ENCODE measurements at regions not wholly inside any gene's neighbourhood (a gene's known extent, or its start where the extent isn't known, plus 50 kb on each side); places are given as distances from the start of the nearest gene placed in this dataset.

DNA sequence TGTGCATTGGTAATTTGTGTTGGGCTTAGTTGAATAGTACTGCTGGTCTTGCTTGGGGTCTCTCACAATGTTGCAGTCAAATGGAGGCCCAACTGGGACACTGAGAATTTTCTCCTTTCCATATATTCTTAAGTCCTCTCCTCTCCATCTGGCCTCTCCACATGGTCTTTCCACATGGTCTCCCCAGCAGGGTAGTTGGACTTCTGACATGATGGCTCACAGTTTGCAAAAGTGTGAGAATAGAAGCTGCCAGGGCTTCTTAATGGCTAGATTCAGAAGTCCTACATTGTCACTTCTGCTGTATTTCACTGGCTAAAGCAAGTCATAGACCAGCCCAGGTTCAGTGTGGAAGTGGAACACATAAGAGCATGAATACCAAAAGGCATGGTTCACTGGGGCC is 318.5 kb upstream of the TNP1 start:
- Histone ChIP-seq H3K9me2 (ENCODE audit: insufficient read depth, low read length) (no peaks in the 10 kb centered on the region), H3K4me2 (ENCODE audit: low read length) (no peak overlapping the region), H3K27ac (ENCODE audit: low read depth, low read length, poor library complexity, severe bottlenecking) (no peak overlapping the region), H3K36me3 (ENCODE audit: insufficient read depth, low read length) (no peaks in the 10 kb centered on the region), H2AFZ (ENCODE audit: low read length) (no peak overlapping the region), H3K4me3 (ENCODE audit: low read depth, low read length, poor library complexity, severe bottlenecking) (no peak overlapping the region), H3K4me1 (ENCODE audit: insufficient read depth, low read length, poor library complexity, severe bottlenecking) (no peaks in the 10 kb centered on the region), H3K79me2 (ENCODE audit: insufficient read depth, low read depth, low read length) (no peaks in the 10 kb centered on the region), H4K20me1 (ENCODE audit: insufficient read depth, low read length) (no peaks in the 10 kb centered on the region), H3K9me3 (ENCODE audit: low read length) (no peaks in the 10 kb centered on the region)
- CTCF ChIA-PET (ENCODE audit: unreplicated experiment), result no interaction called here
- DNase-seq (ENCODE audit: low spot score), result no peak
- intact Hi-C loops (cut with micrococcal nuclease; ENCODE audit: unreplicated experiment), result no loop called here
- POLR2A ChIA-PET, result no interaction called here
- no TSS peak for BruUV-seq (replicated peaks)
- no peak for TF ChIP-seq EZH2phosphoT487 (IDR thresholded peaks at IDR 0.05; ENCODE audit: borderline replicate concordance, low read depth, low read length)
- TF ChIP-seq, protein P1, sequence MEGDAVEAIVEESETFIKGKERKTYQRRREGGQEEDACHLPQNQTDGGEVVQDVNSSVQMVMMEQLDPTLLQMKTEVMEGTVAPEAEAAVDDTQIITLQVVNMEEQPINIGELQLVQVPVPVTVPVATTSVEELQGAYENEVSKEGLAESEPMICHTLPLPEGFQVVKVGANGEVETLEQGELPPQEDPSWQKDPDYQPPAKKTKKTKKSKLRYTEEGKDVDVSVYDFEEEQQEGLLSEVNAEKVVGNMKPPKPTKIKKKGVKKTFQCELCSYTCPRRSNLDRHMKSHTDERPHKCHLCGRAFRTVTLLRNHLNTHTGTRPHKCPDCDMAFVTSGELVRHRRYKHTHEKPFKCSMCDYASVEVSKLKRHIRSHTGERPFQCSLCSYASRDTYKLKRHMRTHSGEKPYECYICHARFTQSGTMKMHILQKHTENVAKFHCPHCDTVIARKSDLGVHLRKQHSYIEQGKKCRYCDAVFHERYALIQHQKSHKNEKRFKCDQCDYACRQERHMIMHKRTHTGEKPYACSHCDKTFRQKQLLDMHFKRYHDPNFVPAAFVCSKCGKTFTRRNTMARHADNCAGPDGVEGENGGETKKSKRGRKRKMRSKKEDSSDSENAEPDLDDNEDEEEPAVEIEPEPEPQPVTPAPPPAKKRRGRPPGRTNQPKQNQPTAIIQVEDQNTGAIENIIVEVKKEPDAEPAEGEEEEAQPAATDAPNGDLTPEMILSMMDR (conservative IDR thresholded peaks at IDR 0.05; ENCODE audit: low read length), result no peak

DNA sequence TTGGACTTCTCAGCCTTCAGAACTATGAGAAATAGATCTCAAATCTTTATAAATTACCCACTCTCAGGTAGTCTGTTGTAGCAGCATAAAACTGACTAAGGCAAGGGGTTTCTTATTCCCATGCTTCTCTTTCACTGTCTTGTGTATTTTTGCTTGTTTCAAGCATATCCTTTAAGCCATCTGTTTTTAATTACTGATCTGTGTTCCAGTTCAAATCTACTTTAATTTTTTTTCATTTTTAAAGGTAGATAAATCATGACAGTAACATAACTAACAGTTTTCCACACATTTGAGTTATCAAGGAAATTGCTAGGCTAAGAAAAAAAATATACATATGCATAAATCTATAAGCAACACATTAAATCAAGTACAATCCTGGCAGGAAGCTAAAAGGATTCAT is 317.9 kb upstream of the TNP1 start:
- intact Hi-C loops (cut with micrococcal nuclease; ENCODE audit: unreplicated experiment), result no loop called here
- TF ChIP-seq, protein P1 (conservative IDR thresholded peaks at IDR 0.05; ENCODE audit: low read length), result no peak
- Histone ChIP-seq H3K4me3 (ENCODE audit: low read depth, low read length, poor library complexity, severe bottlenecking) (no peak overlapping the region), H4K20me1 (ENCODE audit: insufficient read depth, low read length) (no peaks in the 10 kb centered on the region), H3K4me1 (ENCODE audit: insufficient read depth, low read length, poor library complexity, severe bottlenecking) (no peaks in the 10 kb centered on the region), H3K9me2 (ENCODE audit: insufficient read depth, low read length) (no peaks in the 10 kb centered on the region), H3K36me3 (ENCODE audit: insufficient read depth, low read length) (no peaks in the 10 kb centered on the region), H2AFZ (ENCODE audit: low read length) (no peak overlapping the region), H3K27ac (ENCODE audit: low read depth, low read length, poor library complexity, severe bottlenecking) (no peak overlapping the region), H3K4me2 (ENCODE audit: low read length) (no peak overlapping the region), H3K9me3 (ENCODE audit: low read length) (no peaks in the 10 kb centered on the region), H3K79me2 (ENCODE audit: insufficient read depth, low read depth, low read length) (no peaks in the 10 kb centered on the region)
- BruUV-seq (replicated peaks), result no TSS peak
- ChIA-PET CTCF (ENCODE audit: unreplicated experiment) (no interaction called here), POLR2A (no interaction called here)
- DNase-seq (ENCODE audit: low spot score), result no peak

GRCh38 chr2:217171874-217172273 is 312.0 kb upstream of the TNP1 start:
- Histone ChIP-seq H2AFZ (ENCODE audit: low read length) (no peak overlapping the region), H3K9me2 (ENCODE audit: insufficient read depth, low read length) (no peaks in the 10 kb centered on the region), H3K4me3 (ENCODE audit: low read depth, low read length, poor library complexity, severe bottlenecking) (no peak overlapping the region), H3K9me3 (ENCODE audit: low read length) (no peaks in the 10 kb centered on the region), H4K20me1 (ENCODE audit: insufficient read depth, low read length) (no peaks in the 10 kb centered on the region), H3K36me3 (ENCODE audit: insufficient read depth, low read length) (no peaks in the 10 kb centered on the region), H3K4me1 (ENCODE audit: insufficient read depth, low read length, poor library complexity, severe bottlenecking) (no peaks in the 10 kb centered on the region), H3K79me2 (ENCODE audit: insufficient read depth, low read depth, low read length) (no peaks in the 10 kb centered on the region), H3K4me2 (ENCODE audit: low read length) (no peak overlapping the region), H3K27ac (ENCODE audit: low read depth, low read length, poor library complexity, severe bottlenecking) (no peak overlapping the region)
- BruUV-seq (replicated peaks), result no TSS peak
- no peak for DNase-seq (ENCODE audit: low spot score)
- intact Hi-C loops (cut with micrococcal nuclease; ENCODE audit: unreplicated experiment), result no loop called here
- TF ChIP-seq EZH2phosphoT487 (IDR thresholded peaks at IDR 0.05; ENCODE audit: borderline replicate concordance, low read depth, low read length), result no peak
- TF ChIP-seq, protein P1 (conservative IDR thresholded peaks at IDR 0.05; ENCODE audit: low read length), result no peak
- ChIA-PET CTCF (ENCODE audit: unreplicated experiment) (no interaction called here), POLR2A (interaction anchor here (0.6 kb wide), 1 partner anchor 1103 kb away, joined by 5 read pairs; no protein-coding TSS in a partner anchor)
